GM21825 (cell line): ENCODE measurements at regions not wholly inside any gene's neighbourhood (a gene's known extent, or its start where the extent isn't known, plus 50 kb on each side); places are given as distances from the start of the nearest gene placed in this dataset.
A peak's percentile ranks its signal among the peaks of the same experiment; 100 is the strongest.

Source experiments
- ATAC-seq: cut with Tn5 transposase; IDR thresholded peaks from one replicate; pipeline ENCODE4 v1.9.1; 2021; ENCODE audit warnings: mild to moderate bottlenecking, moderate library complexity; ENCODE audit not compliant: unreplicated experiment

GRCh38 chr14:30296931-30297405, 262.0 kb upstream of the G2E3 start:
- no peak for ATAC-seq

GRCh38 chr14:30297876-30298795, 260.8 kb upstream of the G2E3 start:
- ATAC-seq: no peak

GRCh38 chr14:30299915-30300314, 259.0 kb upstream of the G2E3 start:
- ATAC-seq: no peak

GRCh38 chr14:30303350-30303749, 255.6 kb upstream of the G2E3 start:
- ATAC-seq: no peak

- no peak for ATAC-seq
Observed at GRCh38 chr14:30305346-30305745, 253.6 kb upstream of the G2E3 start.

- ATAC-seq: no peak
Observed at GRCh38 chr14:30309405-30309804, 249.6 kb upstream of the G2E3 start.

GRCh38 chr14:30312214-30312613, 246.7 kb upstream of the G2E3 start:
- no peak for ATAC-seq

GRCh38 chr14:30317729-30318128, 241.2 kb upstream of the G2E3 start:
- no peak for ATAC-seq

- no peak for ATAC-seq
Observed at GRCh38 chr14:30322819-30323218, 236.1 kb upstream of the G2E3 start.

- no peak for ATAC-seq
Observed at GRCh38 chr14:30330033-30330432, 228.9 kb upstream of the G2E3 start.

- ATAC-seq: no peak
Observed at GRCh38 chr14:30330445-30330844, 228.5 kb upstream of the G2E3 start.

- no peak for ATAC-seq
Observed at GRCh38 chr14:30331030-30331429, 227.9 kb upstream of the G2E3 start.

GRCh38 chr14:30332374-30332773, 226.6 kb upstream of the G2E3 start:
- ATAC-seq: no peak

- no peak for ATAC-seq
Observed at GRCh38 chr14:30333934-30334333, 225.0 kb upstream of the G2E3 start.

GRCh38 chr14:30337456-30337855, 221.5 kb upstream of the G2E3 start:
- no peak for ATAC-seq

GRCh38 chr14:30339311-30339901, 219.6 kb upstream of the G2E3 start:
- ATAC-seq: no peak

- ATAC-seq: no peak
Observed at GRCh38 chr14:30340495-30340894, 218.5 kb upstream of the G2E3 start.

- no peak for ATAC-seq
Observed at GRCh38 chr14:30345511-30345910, 213.4 kb upstream of the G2E3 start.

GRCh38 chr14:30348445-30348844, 210.5 kb upstream of the G2E3 start:
- no peak for ATAC-seq

GRCh38 chr14:30349520-30349919, 209.4 kb upstream of the G2E3 start:
- no peak for ATAC-seq

- ATAC-seq: no peak
Observed at GRCh38 chr14:30354439-30354838, 204.5 kb upstream of the G2E3 start.

- ATAC-seq: peak; percentile 74
Observed at GRCh38 chr14:30355431-30355913, 203.5 kb upstream of the G2E3 start.
